ENCODE measurements at regions not wholly inside any gene's neighbourhood (a gene's known extent, or its start where the extent isn't known, plus 50 kb on each side); places are given as distances from the start of the nearest gene placed in this dataset.
"Not testable (repeated sequence)": the region's sequence is repeated elsewhere in the genome, so short reads cannot be mapped to it uniquely, and the experiment has no call there.

GRCh38 chr5:1736889-1737711 is 62.5 kb downstream of the MRPL36 start:
- Histone ChIP-seq H3K9me3 (ENCODE audit: control insufficient read depth in 2 of 2, low read length in 2 of 2) (peaks cover 2 to 9% of the 10 kb centered on the region in 2 donors), H3K4me3 (ENCODE audit: low read length in 2 of 2) (no peak overlapping the region), H3K4me1 (ENCODE audit: control insufficient read depth, insufficient read depth, low read length) (no peaks in the 10 kb centered on the region), H3K9ac (ENCODE audit: low read length in 2 of 2) (no peak overlapping the region), H3K27me3 (ENCODE audit: control insufficient read depth in 1 of 2, insufficient read depth in 2 of 2, low read length in 2 of 2) (peaks cover 0 to 3% of the 10 kb centered on the region in 2 donors), H3K36me3 (ENCODE audit: control insufficient read depth in 2 of 2, insufficient read depth in 2 of 2, low read length in 2 of 2) (no peaks in the 10 kb centered on the region), H3K27ac (ENCODE audit: low read length) (no peak overlapping the region)

- H3K4me3 ChIP-seq (ENCODE audit: low read length in 2 of 2): no peak overlapping the region
- H3K27ac ChIP-seq (ENCODE audit: low read length): no peak overlapping the region
- peaks cover 0 to 3% of the 10 kb centered on the region in 2 donors for H3K27me3 ChIP-seq (ENCODE audit: control insufficient read depth in 1 of 2, insufficient read depth in 2 of 2, low read length in 2 of 2)
- no peak overlapping the region for H3K9ac ChIP-seq (ENCODE audit: low read length in 2 of 2)
- no peaks in the 10 kb centered on the region for H3K4me1 ChIP-seq (ENCODE audit: control insufficient read depth, insufficient read depth, low read length)
- H3K36me3 ChIP-seq (ENCODE audit: control insufficient read depth in 2 of 2, insufficient read depth in 2 of 2, low read length in 2 of 2): no peaks in the 10 kb centered on the region
- H3K9me3 ChIP-seq (ENCODE audit: control insufficient read depth in 2 of 2, low read length in 2 of 2): peaks cover 2 to 9% of the 10 kb centered on the region in 2 donors
Measured at GRCh38 chr5:1736065-1736464, 63.6 kb downstream of the MRPL36 start.

GRCh38 chr5:1735320-1735970 is 64.2 kb downstream of the MRPL36 start:
- H3K9me3 ChIP-seq (ENCODE audit: control insufficient read depth in 2 of 2, low read length in 2 of 2): peaks cover 0 to 9% of the 10 kb centered on the region in 2 donors
- H3K9ac ChIP-seq (ENCODE audit: low read length in 2 of 2): no peak overlapping the region
- no peaks in the 10 kb centered on the region for H3K36me3 ChIP-seq (ENCODE audit: control insufficient read depth in 2 of 2, insufficient read depth in 2 of 2, low read length in 2 of 2)
- H3K27ac ChIP-seq (ENCODE audit: low read length): no peak overlapping the region
- no peaks in the 10 kb centered on the region for H3K4me1 ChIP-seq (ENCODE audit: control insufficient read depth, insufficient read depth, low read length)
- H3K4me3 ChIP-seq (ENCODE audit: low read length in 2 of 2): no peak overlapping the region
- peaks cover 0 to 3% of the 10 kb centered on the region in 2 donors for H3K27me3 ChIP-seq (ENCODE audit: control insufficient read depth in 1 of 2, insufficient read depth in 2 of 2, low read length in 2 of 2)

GRCh38 chr5:1734908-1735289 is 64.7 kb downstream of the MRPL36 start:
- Histone ChIP-seq H3K36me3 (ENCODE audit: control insufficient read depth in 2 of 2, insufficient read depth in 2 of 2, low read length in 2 of 2) (no peaks in the 10 kb centered on the region), H3K27ac (ENCODE audit: low read length) (no peak overlapping the region), H3K4me3 (ENCODE audit: low read length in 2 of 2) (no peak overlapping the region), H3K9me3 (ENCODE audit: control insufficient read depth in 2 of 2, low read length in 2 of 2) (peaks cover 0 to 9% of the 10 kb centered on the region in 2 donors), H3K27me3 (ENCODE audit: control insufficient read depth in 1 of 2, insufficient read depth in 2 of 2, low read length in 2 of 2) (peaks cover 0 to 5% of the 10 kb centered on the region in 2 donors), H3K9ac (ENCODE audit: low read length in 2 of 2) (no peak overlapping the region), H3K4me1 (ENCODE audit: control insufficient read depth, insufficient read depth, low read length) (no peaks in the 10 kb centered on the region)

GRCh38 chr5:1734271-1734907 is 65.2 kb downstream of the MRPL36 start:
- Histone ChIP-seq H3K27ac (ENCODE audit: low read length) (no peak overlapping the region), H3K36me3 (ENCODE audit: control insufficient read depth in 2 of 2, insufficient read depth in 2 of 2, low read length in 2 of 2) (no peaks in the 10 kb centered on the region), H3K4me3 (ENCODE audit: low read length in 2 of 2) (no peak overlapping the region), H3K4me1 (ENCODE audit: control insufficient read depth, insufficient read depth, low read length) (no peaks in the 10 kb centered on the region), H3K9me3 (ENCODE audit: control insufficient read depth in 2 of 2, low read length in 2 of 2) (peaks cover 0 to 9% of the 10 kb centered on the region in 2 donors), H3K27me3 (ENCODE audit: control insufficient read depth in 1 of 2, insufficient read depth in 2 of 2, low read length in 2 of 2) (peaks cover 0 to 5% of the 10 kb centered on the region in 2 donors), H3K9ac (ENCODE audit: low read length in 2 of 2) (no peak overlapping the region)

GRCh38 chr5:1733369-1733768 is 66.3 kb downstream of the MRPL36 start:
- Histone ChIP-seq H3K36me3 (ENCODE audit: control insufficient read depth in 2 of 2, insufficient read depth in 2 of 2, low read length in 2 of 2) (no peaks in the 10 kb centered on the region), H3K4me3 (ENCODE audit: low read length in 2 of 2) (no peak overlapping the region), H3K27ac (ENCODE audit: low read length) (no peak overlapping the region), H3K9me3 (ENCODE audit: control insufficient read depth in 2 of 2, low read length in 2 of 2) (no peaks in the 10 kb centered on the region), H3K4me1 (ENCODE audit: control insufficient read depth, insufficient read depth, low read length) (no peaks in the 10 kb centered on the region), H3K9ac (ENCODE audit: low read length in 2 of 2) (no peak overlapping the region), H3K27me3 (ENCODE audit: control insufficient read depth in 1 of 2, insufficient read depth in 2 of 2, low read length in 2 of 2) (peaks cover 0 to 5% of the 10 kb centered on the region in 2 donors)

GRCh38 chr5:1732945-1733344 is 66.7 kb downstream of the MRPL36 start:
- Histone ChIP-seq H3K36me3 (ENCODE audit: control insufficient read depth in 2 of 2, insufficient read depth in 2 of 2, low read length in 2 of 2) (no peaks in the 10 kb centered on the region), H3K9ac (ENCODE audit: low read length in 2 of 2) (no peak overlapping the region), H3K4me1 (ENCODE audit: control insufficient read depth, insufficient read depth, low read length) (no peaks in the 10 kb centered on the region), H3K27ac (ENCODE audit: low read length) (no peak overlapping the region), H3K9me3 (ENCODE audit: control insufficient read depth in 2 of 2, low read length in 2 of 2) (no peaks in the 10 kb centered on the region), H3K4me3 (ENCODE audit: low read length in 2 of 2) (no peak overlapping the region), H3K27me3 (ENCODE audit: control insufficient read depth in 1 of 2, insufficient read depth in 2 of 2, low read length in 2 of 2) (peaks cover 0 to 5% of the 10 kb centered on the region in 2 donors)

GRCh38 chr5:1732238-1732941 is 67.2 kb downstream of the MRPL36 start:
- Histone ChIP-seq H3K9ac (ENCODE audit: low read length in 2 of 2) (no peak overlapping the region), H3K27me3 (ENCODE audit: control insufficient read depth in 1 of 2, insufficient read depth in 2 of 2, low read length in 2 of 2) (peaks cover 0 to 5% of the 10 kb centered on the region in 2 donors), H3K4me1 (ENCODE audit: control insufficient read depth, insufficient read depth, low read length) (no peaks in the 10 kb centered on the region), H3K27ac (ENCODE audit: low read length) (no peak overlapping the region), H3K9me3 (ENCODE audit: control insufficient read depth in 2 of 2, low read length in 2 of 2) (no peaks in the 10 kb centered on the region), H3K4me3 (ENCODE audit: low read length in 2 of 2) (no peak overlapping the region), H3K36me3 (ENCODE audit: control insufficient read depth in 2 of 2, insufficient read depth in 2 of 2, low read length in 2 of 2) (no peaks in the 10 kb centered on the region)

GRCh38 chr5:1731855-1732237 is 67.8 kb downstream of the MRPL36 start:
- H3K4me3 ChIP-seq (ENCODE audit: low read length in 2 of 2); H3K36me3 ChIP-seq (ENCODE audit: control insufficient read depth in 2 of 2, insufficient read depth in 2 of 2, low read length in 2 of 2); H3K4me1 ChIP-seq (ENCODE audit: control insufficient read depth, insufficient read depth, low read length); H3K27me3 ChIP-seq (ENCODE audit: control insufficient read depth in 1 of 2, insufficient read depth in 2 of 2, low read length in 2 of 2); H3K9me3 ChIP-seq (ENCODE audit: control insufficient read depth in 2 of 2, low read length in 2 of 2); H3K9ac ChIP-seq (ENCODE audit: low read length in 2 of 2); H3K27ac ChIP-seq (ENCODE audit: low read length): not testable (repeated sequence)

GRCh38 chr5:1731091-1731639 is 68.5 kb downstream of the MRPL36 start:
- no peaks in the 10 kb centered on the region for H3K9me3 ChIP-seq (ENCODE audit: control insufficient read depth in 2 of 2, low read length in 2 of 2)
- no peak overlapping the region for H3K9ac ChIP-seq (ENCODE audit: low read length in 2 of 2)
- H3K36me3 ChIP-seq (ENCODE audit: control insufficient read depth in 2 of 2, insufficient read depth in 2 of 2, low read length in 2 of 2): no peaks in the 10 kb centered on the region
- H3K4me3 ChIP-seq (ENCODE audit: low read length in 2 of 2): no peak overlapping the region
- H3K27ac ChIP-seq (ENCODE audit: low read length): no peak overlapping the region
- H3K27me3 ChIP-seq (ENCODE audit: control insufficient read depth in 1 of 2, insufficient read depth in 2 of 2, low read length in 2 of 2): peaks cover 2 to 5% of the 10 kb centered on the region in 2 donors
- H3K4me1 ChIP-seq (ENCODE audit: control insufficient read depth, insufficient read depth, low read length): no peaks in the 10 kb centered on the region

Data from stomach smooth muscle (tissue), 2 donors.